ENCODE measurements at regions not wholly inside any gene's neighbourhood (a gene's known extent, or its start where the extent isn't known, plus 50 kb on each side); places are given as distances from the start of the nearest gene placed in this dataset.

GRCh38 chr2:237269138-237269875, 144.7 kb downstream of the COL6A3 start:
- no peak overlapping the region for H3K27ac ChIP-seq (ENCODE audit: low read depth in 2 of 2, low read length in 1 of 2)
- no peaks in the 10 kb centered on the region for H3K9me3 ChIP-seq
- no peaks in the 10 kb centered on the region for H3K79me2 ChIP-seq (ENCODE audit: insufficient read depth)
- H3F3A ChIP-seq (replicated peaks; ENCODE audit: insufficient read depth): peaks cover 5% of the 10 kb centered on the region
- no peak overlapping the region for H3K9ac ChIP-seq
- no peak overlapping the region; the same call in 1 of the 2 replicates for H2AFZ ChIP-seq (ENCODE audit: low read depth)
- H3K4me2 ChIP-seq: no peak overlapping the region
- no peaks in the 10 kb centered on the region for H3K9me2 ChIP-seq
- peaks cover 0 to 1% of the 10 kb centered on the region in 2 experiments; a peak in 2 of 4 replicates for H3K4me1 ChIP-seq (ENCODE audit: control insufficient read depth in 1 of 2, insufficient read depth in 2 of 2, low read depth in 1 of 2, low read length in 1 of 2)
- no peaks in the 10 kb centered on the region for H3K27me3 ChIP-seq (ENCODE audit: insufficient read depth)
- DNase-seq: no peak
- no peaks in the 10 kb centered on the region for H3K36me3 ChIP-seq (replicated peaks in 1 of 2; ENCODE audit: control insufficient read depth in 1 of 2, insufficient read depth in 2 of 2, low read length in 1 of 2)
- ChIA-PET CTCF (interaction anchor here (0.6 to 1.3 kb wide), 2 partner anchors 10 to 25 kb away, joined by 3 to 5 read pairs; no protein-coding TSS in a partner anchor), POLR2A (interaction anchor here (0.6 kb wide), 1 partner anchor 1153 kb away, joined by 3 read pairs; no protein-coding TSS in a partner anchor)
- no peak overlapping the region for H3K4me3 ChIP-seq (ENCODE audit: low read depth in 2 of 2, low read length in 1 of 2)
- H4K20me1 ChIP-seq (ENCODE audit: insufficient read depth): no peaks in the 10 kb centered on the region
- WGBS (ENCODE audit: low lambda C conversion rate): 88% methylated on average over 7 of the region's 8 CpGs
- no peak for TF ChIP-seq FOXJ3 (CRISPR knock-in tag; IDR thresholded peaks at IDR 0.05)
- no peak for TF ChIP-seq REST (IDR thresholded peaks at IDR 0.05; ENCODE audit: low read depth, low read length)
- TF ChIP-seq CTCF (IDR thresholded peaks at IDR 0.05): no peak
- no peak for TF ChIP-seq POLR2AphosphoS5 (IDR thresholded peaks at IDR 0.05; ENCODE audit: low read depth, low read length)
- no peak for TF ChIP-seq FOXM1 (IDR thresholded peaks at IDR 0.05; ENCODE audit: low read depth)
- TF ChIP-seq MXI1 (IDR thresholded peaks at IDR 0.05; ENCODE audit: low read depth, low read length): no peak
- TF ChIP-seq NFIC (IDR thresholded peaks at IDR 0.05; ENCODE audit: borderline replicate concordance): no peak
- TF ChIP-seq YY1 (IDR thresholded peaks at IDR 0.05; ENCODE audit: low read depth): no peak
- TF ChIP-seq NRF1 (IDR thresholded peaks at IDR 0.05; ENCODE audit: low read depth, low read length): no peak
- no peak for TF ChIP-seq RCOR1 (IDR thresholded peaks at IDR 0.05; ENCODE audit: low read length)
- TF ChIP-seq RAD21 (IDR thresholded peaks at IDR 0.05; ENCODE audit: low read length): no peak
- TF ChIP-seq GABPA (IDR thresholded peaks at IDR 0.05; ENCODE audit: low read depth): no peak
- no peak for TF ChIP-seq USF2 (IDR thresholded peaks at IDR 0.05; ENCODE audit: borderline replicate concordance, low read depth, low read length)
- TF ChIP-seq MAX (IDR thresholded peaks at IDR 0.05; ENCODE audit: low read depth): no peak
- TF ChIP-seq GATA2 (CRISPR knock-in tag; IDR thresholded peaks at IDR 0.05): no peak
- TF ChIP-seq RFX5 (IDR thresholded peaks at IDR 0.05; ENCODE audit: low read length): no peak
- no peak for TF ChIP-seq CHD2 (IDR thresholded peaks at IDR 0.05; ENCODE audit: low read length, partially characterized antibody)
- no peak for TF ChIP-seq USF1 (IDR thresholded peaks at IDR 0.05; ENCODE audit: borderline replicate concordance, low read depth)
- no peak for TF ChIP-seq SIN3A (IDR thresholded peaks at IDR 0.05; ENCODE audit: borderline replicate concordance, low read depth, low read length)
- TF ChIP-seq SMC3 (IDR thresholded peaks at IDR 0.05; ENCODE audit: low read depth, low read length): no peak
